GM23338 (cell line): ENCODE measurements at regions not wholly inside any gene's neighbourhood (a gene's known extent, or its start where the extent isn't known, plus 50 kb on each side); places are given as distances from the start of the nearest gene placed in this dataset.
A peak's percentile ranks its signal among the peaks of the same experiment; 100 is the strongest.

ENCODE experiments used
- ATAC-seq: fragments of 200-7000 bp; cut with Tn5 transposase; 3 replicates; pipeline ENCODE4 v1.9.1; 2020
- DNase-seq: peaks from one replicate; pipeline ENCODE4 v3.0.0-alpha.2; 2015; ENCODE audit warnings: low spot score
- H2AFZ ChIP-seq: fragments of 200-600 bp; sonication (generic); 2 replicates; pipeline ENCODE4 v1.8.0; 2016; ENCODE audit warnings: antibody characterized with exemption, mild to moderate bottlenecking, moderate library complexity
- H3F3A ChIP-seq: fragments of 200-600 bp; sonication (generic); replicated peaks from 2 replicates; pipeline ENCODE4 v1.8.0; 2017; ENCODE audit warnings: antibody characterized with exemption, mixed run types, low read depth
- H3K27ac ChIP-seq: fragments of 200-600 bp; sonication (generic); 2 replicates; pipeline ENCODE4 v1.6.1; 2016; ENCODE audit warnings: low read depth
- H3K27me3 ChIP-seq: fragments of 200-600 bp; sonication (generic); 2 replicates; pipeline ENCODE4 v1.8.0; 2016; ENCODE audit warnings: mild to moderate bottlenecking, mixed run types, moderate library complexity; ENCODE audit not compliant: insufficient read depth
- H3K36me3 ChIP-seq: fragments of 200-600 bp; sonication (generic); 2 replicates; pipeline ENCODE4 v1.8.0; 2016; ENCODE audit warnings: mild to moderate bottlenecking; ENCODE audit not compliant: insufficient read depth
- H3K4me1 ChIP-seq: fragments of 200-600 bp; sonication (generic); 2 replicates; pipeline ENCODE4 v1.8.0; 2016; ENCODE audit warnings: mild to moderate bottlenecking, moderate library complexity; ENCODE audit not compliant: insufficient read depth
- H3K4me2 ChIP-seq: fragments of 200-600 bp; sonication (generic); 2 replicates; pipeline ENCODE4 v1.7.1; 2017; ENCODE audit warnings: mixed run types
- H3K4me3 ChIP-seq: fragments of 200-600 bp; sonication (generic); 2 replicates; pipeline ENCODE4 v1.6.1; 2016; ENCODE audit warnings: mixed run types
- H3K79me2 ChIP-seq: fragments of 200-600 bp; sonication (generic); replicated peaks from 2 replicates; pipeline ENCODE4 v1.8.0; 2017; ENCODE audit warnings: mild to moderate bottlenecking; ENCODE audit not compliant: insufficient read depth
- H3K9me2 ChIP-seq: fragments of 200-600 bp; sonication (generic); 2 replicates; pipeline ENCODE4 v1.8.0; 2017; ENCODE audit not compliant: insufficient read depth
- H4K20me1 ChIP-seq: fragments of 200-600 bp; sonication (generic); replicated peaks from 2 replicates; pipeline ENCODE4 v1.8.0; 2017; ENCODE audit warnings: mild to moderate bottlenecking; ENCODE audit not compliant: insufficient read depth
- H3K27ac Mint-ChIP-seq: 2 replicates; pipeline ENCODE4 v1.8.0; 2020; ENCODE audit warnings: inconsistent platforms, mild to moderate bottlenecking, moderate library complexity, mixed read lengths
- H3K27me3 Mint-ChIP-seq: 3 replicates; pipeline ENCODE4 v1.8.0; 2022; ENCODE audit warnings: low read depth, mild to moderate bottlenecking, moderate library complexity, mixed read lengths, inconsistent platforms; ENCODE audit not compliant: insufficient read depth, poor library complexity
- H3K36me3 Mint-ChIP-seq: 3 replicates; pipeline ENCODE4 v1.8.0; 2021; ENCODE audit warnings: low read depth, mild to moderate bottlenecking, inconsistent platforms, moderate library complexity, mixed read lengths
- H3K4me1 Mint-ChIP-seq: 3 replicates; pipeline ENCODE4 v1.8.0; 2020; ENCODE audit warnings: mild to moderate bottlenecking, inconsistent platforms, mixed read lengths
- H3K4me3 Mint-ChIP-seq: 3 replicates; pipeline ENCODE4 v1.8.0; 2021; ENCODE audit warnings: moderate library complexity, mild to moderate bottlenecking, inconsistent platforms, mixed read lengths
- H3K9me3 Mint-ChIP-seq: 3 replicates; pipeline ENCODE4 v1.8.0; 2020; ENCODE audit warnings: moderate library complexity, mild to moderate bottlenecking, inconsistent platforms, mixed read lengths
- CREB1 ChIP-seq: fragments of 250-450 bp; sonication (Bioruptor Pico); IDR thresholded peaks from 2 replicates; pipeline ENCODE4 v1.5.0; 2020; ENCODE audit warnings: low read depth, mild to moderate bottlenecking, moderate library complexity
- CTCF ChIP-seq, 2 experiments: fragments of 200-600 bp in 1 of 2; sonication (generic) in 1 of 2; conservative IDR thresholded peaks; 2 replicates each; pipeline versions ENCODE4 v1.5.1 to v1.6.1; 2016 to 2017; ENCODE audit warnings: antibody characterized with exemption in 2 of 2, low read depth in 2 of 2, mild to moderate bottlenecking in 2 of 2, moderate library complexity in 1 of 2
- ETS1 ChIP-seq: IDR thresholded peaks from 2 replicates; pipeline ENCODE4 v1.6.1; 2016; ENCODE audit warnings: antibody characterized with exemption
- EZH2 ChIP-seq: fragments of 200-600 bp; sonication (generic); IDR thresholded peaks from one replicate; pipeline ENCODE4 v1.8.0; 2017; ENCODE audit warnings: antibody characterized with exemption, mild to moderate bottlenecking, low read depth; ENCODE audit not compliant: unreplicated experiment
- EZH2phosphoT487 ChIP-seq: fragments of 200-600 bp; sonication (generic); IDR thresholded peaks from one replicate; pipeline ENCODE4 v1.8.1; 2018; ENCODE audit warnings: antibody characterized with exemption; ENCODE audit not compliant: unreplicated experiment
- STAT1 ChIP-seq: IDR thresholded peaks from one replicate; pipeline ENCODE4 v1.6.1; 2016; ENCODE audit warnings: antibody characterized with exemption; ENCODE audit not compliant: unreplicated experiment
- ZNF114 ChIP-seq: fragments of 250-450 bp; sonication (Bioruptor Pico); IDR thresholded peaks from 2 replicates; pipeline ENCODE4 v1.5.0; 2020; ENCODE audit warnings: mild to moderate bottlenecking, moderate library complexity
- ZNF331 ChIP-seq: fragments of 250-450 bp; sonication (Bioruptor Pico); IDR thresholded peaks from 2 replicates; pipeline ENCODE4 v1.5.0; 2020; ENCODE audit warnings: low read depth, mild to moderate bottlenecking, moderate library complexity

- ATAC-seq (no peak), DNase-seq (no peak)
- H3K9me2 ChIP-seq = no peaks in the 10 kb centered on the region
- H3K36me3 Mint-ChIP-seq = no peaks in the 10 kb centered on the region
- no peak for TF ChIP-seq STAT1
- no peak for TF ChIP-seq CTCF (conservative IDR thresholded peaks at IDR 0.05; ENCODE audit: low read depth in 2 of 2)
- H3K79me2 ChIP-seq = no peaks in the 10 kb centered on the region
- H2AFZ ChIP-seq = no peak overlapping the region
- no peak overlapping the region for H3K27ac ChIP-seq
- no peak overlapping the region for H3K27ac Mint-ChIP-seq
- peaks cover 45% of the 10 kb centered on the region for H3K4me1 Mint-ChIP-seq
- H3F3A ChIP-seq = no peaks in the 10 kb centered on the region
- H3K4me3 ChIP-seq = no peak overlapping the region
- no peak overlapping the region for H3K4me3 Mint-ChIP-seq
- H3K27me3 ChIP-seq = no peaks in the 10 kb centered on the region
- H3K36me3 ChIP-seq = no peaks in the 10 kb centered on the region
- peaks cover 6% of the 10 kb centered on the region for H3K27me3 Mint-ChIP-seq
- H3K9me3 Mint-ChIP-seq = no peaks in the 10 kb centered on the region
- H3K4me1 ChIP-seq = peaks cover 59% of the 10 kb centered on the region
- H4K20me1 ChIP-seq = no peaks in the 10 kb centered on the region
- H3K4me2 ChIP-seq = no peak overlapping the region
Measured at GRCh38 chr20:53874706-53875105, 195.7 kb downstream of the BCAS1 start.

- Histone ChIP-seq H3K4me1 (peaks cover 62% of the 10 kb centered on the region), H3K4me2 (no peak overlapping the region), H2AFZ (no peak overlapping the region), H3K4me3 (no peak overlapping the region), H3K27ac (no peak overlapping the region), H3K36me3 (no peaks in the 10 kb centered on the region), H4K20me1 (no peaks in the 10 kb centered on the region), H3K79me2 (no peaks in the 10 kb centered on the region), H3F3A (no peaks in the 10 kb centered on the region), H3K27me3 (no peaks in the 10 kb centered on the region), H3K9me2 (no peaks in the 10 kb centered on the region)
- no peaks in the 10 kb centered on the region for H3K36me3 Mint-ChIP-seq
- no peak overlapping the region for H3K4me3 Mint-ChIP-seq
- no peak for TF ChIP-seq ZNF331 (CRISPR knock-in tag)
- TF ChIP-seq STAT1 = no peak
- TF ChIP-seq EZH2 = no peak
- no peak for TF ChIP-seq ETS1
- H3K27me3 Mint-ChIP-seq = peaks cover 8% of the 10 kb centered on the region
- DNase-seq (no peak), ATAC-seq (no peak)
- no peaks in the 10 kb centered on the region for H3K9me3 Mint-ChIP-seq
- H3K4me1 Mint-ChIP-seq = peaks cover 47% of the 10 kb centered on the region
- no peak overlapping the region for H3K27ac Mint-ChIP-seq
Measured at GRCh38 chr20:53874104-53874503, 196.3 kb downstream of the BCAS1 start.

- peak; percentile 51 for ATAC-seq
- H3K4me2 ChIP-seq = peak overlapping the region; percentile 47
- H3K27ac ChIP-seq = peak overlapping the region; percentile 56
- no peaks in the 10 kb centered on the region for H3K9me2 ChIP-seq
- peak overlapping the region; percentile 4; the same call in 1 of the 2 replicates for H3K4me3 ChIP-seq
- no peaks in the 10 kb centered on the region for H3K27me3 ChIP-seq
- Mint-ChIP-seq H3K4me3 (no peak overlapping the region), H3K36me3 (no peaks in the 10 kb centered on the region), H3K27me3 (peaks cover 8% of the 10 kb centered on the region), H3K4me1 (peaks cover 45% of the 10 kb centered on the region), H3K27ac (peak overlapping the region; percentile 94), H3K9me3 (no peaks in the 10 kb centered on the region)
- peak overlapping the region; percentile 29 for H2AFZ ChIP-seq
- H3K36me3 ChIP-seq = no peaks in the 10 kb centered on the region
- no peak for DNase-seq
- H3K4me1 ChIP-seq = peaks cover 55% of the 10 kb centered on the region
- no peaks in the 10 kb centered on the region for H4K20me1 ChIP-seq
- no peaks in the 10 kb centered on the region for H3F3A ChIP-seq
- no peaks in the 10 kb centered on the region for H3K79me2 ChIP-seq
- no peak for TF ChIP-seq EZH2phosphoT487
- TF ChIP-seq EZH2 = no peak
- no peak for TF ChIP-seq ETS1
- TF ChIP-seq ZNF331 (CRISPR knock-in tag) = no peak
- no peak for TF ChIP-seq CREB1 (CRISPR knock-in tag)
- TF ChIP-seq ZNF114 = no peak
- TF ChIP-seq STAT1 = no peak
Measured at GRCh38 chr20:53873230-53873604, 197.2 kb downstream of the BCAS1 start.
